Hindlimb muscle (tissue), 1 donor: ENCODE measurements at regions not wholly inside any gene's neighbourhood (a gene's known extent, or its start where the extent isn't known, plus 50 kb on each side); places are given as distances from the start of the nearest gene placed in this dataset.
A peak's percentile ranks its signal among the peaks of the same experiment; 100 is the strongest.

Experiments used
- DNase-seq: peaks from one replicate; pipeline ENCODE4 v3.0.0-alpha.2; 2013

GRCh38 chr14:101220921-101221510, 317.5 kb upstream of the RTL1 start:
- DNase-seq: no peak

- DNase-seq: no peak
Measured at GRCh38 chr14:101221549-101222160, 318.1 kb upstream of the RTL1 start.

DNA sequence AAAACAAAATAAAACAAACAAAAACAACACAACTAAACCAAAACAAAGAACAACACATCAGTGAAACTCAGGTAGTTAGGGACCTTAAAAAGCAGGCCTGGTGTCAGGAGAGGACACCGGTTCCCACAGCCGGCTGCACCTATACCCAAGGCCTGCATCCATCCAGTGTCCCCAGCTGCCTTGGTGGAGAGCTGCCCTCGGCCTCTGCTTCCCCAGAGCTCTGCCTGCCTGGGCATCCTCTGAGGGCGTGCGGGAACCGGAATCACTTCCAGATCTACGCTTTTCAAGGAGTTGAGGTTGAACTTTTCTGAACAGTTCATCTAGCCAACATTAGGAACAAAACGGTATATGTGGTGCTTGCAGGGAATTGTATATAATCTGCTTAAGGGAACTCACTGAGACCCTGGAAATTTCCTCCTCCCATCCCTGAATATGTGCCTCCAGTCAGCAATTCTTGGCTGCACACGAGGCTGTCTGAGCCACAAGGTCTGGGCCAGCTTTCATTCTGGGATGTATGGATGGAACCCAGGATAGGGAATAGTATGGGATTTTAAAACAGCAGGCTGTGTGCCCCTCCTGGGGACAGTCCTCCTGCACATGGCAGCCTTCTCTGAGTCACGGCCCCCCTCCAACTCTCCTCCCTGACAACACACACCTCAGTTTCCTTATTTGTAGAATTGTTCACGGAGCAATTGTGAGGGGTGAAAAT, 319.0 kb upstream of the RTL1 start:
- no peak for DNase-seq

- no peak for DNase-seq
Measured at GRCh38 chr14:101223127-101223526, 319.6 kb upstream of the RTL1 start.

DNA sequence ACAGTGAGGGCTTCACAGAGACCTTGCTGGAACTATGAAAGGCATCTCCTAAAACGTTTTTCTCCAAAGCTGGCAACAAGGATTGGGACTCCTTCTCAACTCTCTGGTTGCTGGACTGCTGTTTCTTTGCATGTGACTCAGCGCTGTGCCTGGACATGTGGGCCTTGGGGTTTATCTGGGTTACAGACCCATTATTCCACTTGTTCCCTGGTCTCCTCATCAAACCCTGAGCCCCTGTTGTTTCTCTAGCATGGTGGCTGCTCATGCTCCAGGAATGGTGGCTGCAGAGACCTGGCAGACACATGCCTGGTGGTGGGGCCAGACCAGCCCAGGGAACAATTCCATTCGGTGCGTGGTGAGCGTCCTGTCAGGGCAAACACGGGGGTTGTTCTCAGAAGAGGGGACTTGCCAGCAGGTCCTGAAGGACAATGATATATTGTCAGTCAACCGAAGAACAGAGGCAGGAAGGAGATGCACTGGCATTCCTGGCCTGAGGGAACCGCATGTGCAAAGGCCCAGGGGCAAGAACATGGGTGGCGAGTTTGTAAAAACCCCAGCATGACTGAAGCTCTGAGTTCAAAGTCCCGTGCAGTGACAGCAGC, 320.1 kb upstream of the RTL1 start:
- DNase-seq: no peak

DNA sequence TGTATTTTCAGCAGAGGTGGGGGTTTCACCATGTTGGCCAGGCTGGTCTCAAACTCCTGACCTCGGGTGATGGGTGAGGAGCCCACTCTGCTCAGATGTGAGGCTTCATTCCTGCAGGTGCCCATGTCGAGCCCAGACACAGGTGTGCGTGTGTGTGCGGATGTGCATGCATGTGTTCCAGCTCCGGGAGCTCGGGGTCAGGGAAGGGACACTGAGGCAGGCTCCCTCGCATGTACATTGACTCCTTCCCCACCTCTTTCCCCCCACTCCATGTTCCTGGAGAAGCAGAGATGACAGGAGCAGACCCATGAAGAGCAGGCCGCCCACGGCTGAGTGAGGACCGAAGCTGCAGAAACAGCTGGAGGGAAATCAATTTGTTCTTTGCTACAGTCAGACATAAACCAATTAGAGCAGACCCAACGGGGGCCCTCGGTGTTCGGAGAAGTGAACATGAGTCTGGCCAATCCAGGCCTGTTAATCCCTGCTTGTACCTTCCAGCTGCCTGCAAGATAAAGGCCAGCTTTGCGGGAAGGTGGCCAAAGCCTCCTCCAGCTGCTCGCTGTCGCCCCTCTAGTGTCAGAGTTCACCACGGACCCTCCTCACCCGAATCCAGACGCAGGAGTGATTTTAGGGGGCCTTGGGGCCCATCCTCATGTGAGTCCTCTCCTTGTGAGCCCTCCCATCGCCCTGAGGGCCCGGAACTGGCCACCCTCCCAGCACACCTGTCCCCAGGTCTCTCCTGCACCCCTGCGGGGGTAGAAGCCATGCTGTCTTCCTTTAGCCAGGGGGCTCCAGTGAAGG, 321.0 kb upstream of the RTL1 start:
- DNase-seq: peak; percentile 60

DNA sequence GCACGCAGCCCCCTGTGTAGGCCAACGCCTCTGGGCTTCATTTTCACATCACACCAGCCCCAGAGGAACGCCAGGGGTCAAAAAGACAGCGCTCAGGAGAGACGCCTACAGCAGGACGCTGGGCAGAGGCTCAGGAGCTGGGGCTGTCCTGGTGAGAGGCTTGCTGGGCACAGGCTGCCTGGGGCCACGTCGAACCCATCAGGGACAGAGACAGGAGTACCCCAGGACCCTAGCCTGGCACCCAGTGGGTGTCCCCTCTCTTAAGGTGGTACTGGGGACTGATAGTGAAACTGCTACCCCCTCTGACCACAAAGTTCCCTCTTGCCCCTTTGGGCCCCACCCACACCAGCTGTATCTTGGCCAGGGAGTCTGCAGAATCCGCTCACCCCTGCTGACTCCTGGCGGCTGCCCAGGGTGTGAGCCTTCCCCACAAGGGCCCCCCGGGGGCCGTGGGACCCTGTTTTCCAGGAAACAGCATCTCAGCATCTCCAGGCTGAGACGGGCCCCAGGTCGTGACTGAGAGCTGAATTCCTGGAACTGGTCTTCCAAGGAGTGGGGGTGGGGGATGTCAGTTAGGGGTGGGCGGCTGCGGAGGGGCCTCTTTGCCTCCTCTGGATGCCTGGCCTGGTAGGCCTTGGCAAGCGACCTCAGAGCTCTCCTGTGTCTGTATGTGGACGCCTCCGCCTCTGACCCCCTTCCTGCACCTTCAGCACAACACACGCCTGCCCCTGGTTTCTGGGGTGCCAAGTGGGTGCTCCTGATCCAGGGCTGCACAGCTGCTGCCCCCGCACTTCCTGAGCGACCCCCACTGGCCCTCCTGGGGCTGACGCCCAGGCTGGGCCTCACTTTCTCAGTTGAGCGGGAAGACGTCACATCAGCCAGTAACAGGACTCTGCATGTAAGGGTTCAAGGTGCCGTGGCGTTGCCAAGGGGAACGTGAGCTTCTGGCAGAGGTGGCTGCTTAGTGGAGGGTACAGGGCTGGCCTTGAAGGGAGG, 321.9 kb upstream of the RTL1 start:
- DNase-seq: no peak

- DNase-seq: no peak
Measured at GRCh38 chr14:101226265-101226602, 322.7 kb upstream of the RTL1 start.

GRCh38 chr14:101226603-101227425, 323.3 kb upstream of the RTL1 start:
- DNase-seq: no peak

DNA sequence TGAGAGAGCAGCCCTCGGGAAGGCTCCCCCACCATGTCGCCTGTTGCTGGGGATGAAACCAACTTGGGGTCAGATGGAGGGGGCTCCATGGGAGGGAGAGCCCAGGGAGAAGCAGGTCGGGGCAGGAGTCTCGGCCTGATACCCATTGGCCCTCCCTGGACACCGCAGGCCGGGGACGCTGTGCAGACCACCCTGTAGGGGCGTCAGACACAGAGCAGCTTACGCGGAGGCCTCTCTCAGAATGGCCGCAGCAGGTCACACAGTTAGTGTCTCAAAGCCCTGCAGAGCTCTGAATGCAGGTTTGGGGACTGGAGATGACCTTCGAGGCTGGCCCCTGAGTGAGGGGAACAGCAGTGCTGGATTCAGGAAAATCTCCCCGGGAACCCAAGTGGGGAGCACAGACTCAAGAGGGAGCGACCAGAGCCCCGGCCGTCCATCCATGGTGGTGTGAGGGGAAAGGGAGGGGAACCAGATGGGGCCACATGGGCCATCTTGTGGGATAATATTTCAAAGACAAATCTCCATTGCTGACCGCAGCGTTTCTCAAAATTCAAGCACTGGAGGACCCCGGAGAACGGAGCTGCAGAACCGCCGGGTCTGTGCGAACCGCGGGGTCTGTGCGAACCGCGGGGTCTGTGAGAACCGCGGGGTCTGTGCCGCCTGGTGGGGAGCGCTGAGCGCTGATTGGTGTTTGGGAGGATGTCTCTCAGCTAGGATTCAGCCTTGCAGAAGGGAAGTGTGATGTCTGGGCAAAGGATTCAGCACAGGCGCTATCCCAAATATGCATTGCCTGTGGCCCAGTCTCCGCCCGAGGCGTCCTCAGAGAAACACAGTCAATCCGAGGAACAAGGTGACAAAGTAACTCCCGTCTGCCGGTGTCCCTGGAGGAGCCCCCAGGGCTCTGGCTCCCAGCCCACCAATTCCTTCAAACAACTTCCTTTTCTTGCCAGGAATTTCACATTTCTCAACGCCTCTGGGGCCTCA, 324.4 kb upstream of the RTL1 start:
- DNase-seq: no peak

DNA sequence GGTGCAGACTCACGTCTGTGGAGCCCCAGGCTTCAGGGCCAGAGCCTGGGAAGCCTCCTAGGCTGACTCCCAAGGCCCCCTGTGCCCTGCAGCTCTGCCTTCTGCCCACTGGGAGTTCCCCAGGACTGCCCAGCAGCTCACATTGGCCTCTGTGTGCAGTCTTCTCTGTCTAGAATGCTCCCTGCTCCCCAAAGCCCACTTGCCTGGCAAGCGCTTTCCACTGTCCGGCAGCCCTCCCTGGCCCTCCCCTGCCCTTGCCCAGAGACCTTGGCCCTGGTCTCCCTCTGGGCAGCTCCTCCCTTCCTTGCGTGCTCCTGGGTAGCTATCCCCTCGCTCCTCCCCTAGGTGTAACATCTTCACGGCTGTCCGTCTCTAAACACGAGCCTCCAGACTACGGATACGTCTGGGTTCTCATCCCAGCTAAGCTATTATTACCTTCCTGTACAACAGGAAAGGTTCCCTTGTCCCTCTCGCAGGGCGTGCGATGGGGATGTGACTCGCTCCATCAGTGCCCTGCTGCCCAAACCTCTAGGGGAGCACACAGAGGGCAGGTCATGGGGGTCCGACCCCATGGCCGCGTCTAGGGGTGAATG, 325.5 kb upstream of the RTL1 start:
- DNase-seq: no peak

- DNase-seq: no peak
Measured at GRCh38 chr14:101229666-101230065, 326.1 kb upstream of the RTL1 start.

DNA sequence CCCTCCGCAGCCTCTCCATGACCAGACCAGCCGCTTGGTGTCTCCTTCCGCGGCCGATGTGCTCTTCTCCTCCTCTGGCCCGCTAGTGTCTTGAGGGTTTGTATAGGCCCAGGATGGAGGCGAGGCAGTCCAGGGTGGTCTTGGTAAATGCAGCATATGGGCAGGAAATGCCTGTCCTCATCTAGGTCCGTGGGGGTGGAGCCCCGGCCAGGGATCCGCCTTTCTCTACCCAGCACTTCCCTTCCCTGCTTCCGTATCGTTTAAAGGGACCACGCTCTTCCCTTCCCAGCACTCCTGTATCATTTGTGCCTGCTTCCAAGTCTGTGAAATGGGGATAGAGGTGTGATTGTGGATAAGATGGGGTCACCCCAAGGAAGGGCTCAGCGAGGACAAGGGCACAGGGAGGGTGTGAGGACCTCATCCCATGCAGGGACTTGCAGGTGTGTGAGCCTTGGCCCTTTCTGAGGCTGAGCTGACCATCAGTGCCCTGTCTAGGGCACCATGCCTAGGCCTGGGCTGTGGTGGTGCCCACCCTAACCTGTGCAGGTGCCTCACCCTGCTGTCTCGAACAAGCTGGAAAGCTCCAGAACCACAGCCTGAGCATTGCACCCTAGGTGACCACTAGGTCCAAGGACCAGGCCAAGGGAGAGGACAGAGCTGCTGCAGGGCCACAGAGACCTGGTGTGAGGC, 326.8 kb upstream of the RTL1 start:
- DNase-seq: no peak

GRCh38 chr14:101230851-101231550, 327.5 kb upstream of the RTL1 start:
- no peak for DNase-seq

DNA sequence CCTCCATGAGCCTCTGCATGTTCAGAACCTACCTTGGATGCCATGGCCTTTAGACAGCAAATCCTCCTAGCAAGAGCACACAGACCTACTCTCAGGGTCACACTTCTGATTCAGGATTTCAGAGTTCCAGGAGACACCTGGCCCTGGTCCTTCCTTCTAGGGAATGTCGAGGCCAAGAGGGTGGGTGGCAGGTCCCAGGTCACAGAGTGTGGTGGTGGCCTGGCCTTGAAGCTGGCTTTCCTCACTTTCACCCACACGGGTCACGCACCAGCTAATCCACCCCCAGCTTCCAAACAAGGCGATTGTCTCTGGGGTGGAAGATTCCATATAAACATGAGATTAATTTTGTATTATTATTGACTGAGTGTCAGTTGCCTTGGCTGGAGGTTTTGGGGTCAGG, 328.3 kb upstream of the RTL1 start:
- DNase-seq: no peak

GRCh38 chr14:101232340-101233020, 328.8 kb upstream of the DIO3 start:
- no peak for DNase-seq

DNA sequence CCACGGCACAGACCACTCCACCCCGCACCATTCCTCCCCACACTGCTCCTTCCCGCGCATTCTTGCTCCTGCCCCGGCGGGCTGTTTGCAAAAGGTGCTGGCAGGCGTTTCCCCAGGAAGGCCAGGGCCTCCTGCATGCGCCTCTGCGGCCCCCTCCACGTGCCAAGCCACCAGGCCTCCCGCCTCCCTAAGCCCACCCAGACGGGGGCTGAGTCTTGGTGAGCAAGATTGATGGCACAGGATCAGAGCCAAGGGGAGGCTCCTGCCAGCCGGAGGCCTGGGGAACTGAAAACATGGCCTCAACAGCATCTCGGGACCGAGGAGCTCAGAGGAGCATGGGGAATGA, 328.3 kb upstream of the DIO3 start:
- DNase-seq: no peak
